Mesendoderm (in vitro differentiated cells): ENCODE measurements at regions not wholly inside any gene's neighbourhood (a gene's known extent, or its start where the extent isn't known, plus 50 kb on each side); places are given as distances from the start of the nearest gene placed in this dataset.

Experiments used
- DNase-seq: peaks from one replicate; pipeline ENCODE4 v3.0.0; 2013
- H2AK5ac ChIP-seq: 2 replicates; pipeline ENCODE4 v1.6.1; 2013; ENCODE audit warnings: low read length, inconsistent platforms
- H2BK120ac ChIP-seq: 2 replicates; pipeline ENCODE4 v1.6.1; 2013; ENCODE audit warnings: low read depth, mild to moderate bottlenecking, low read length, moderate library complexity, mixed read lengths
- H2BK15ac ChIP-seq: replicated peaks from 2 replicates; pipeline ENCODE4 v1.6.1; 2013; ENCODE audit warnings: low read depth, mild to moderate bottlenecking, moderate library complexity
- H2BK5ac ChIP-seq: 2 replicates; pipeline ENCODE4 v1.6.1; 2013; ENCODE audit warnings: low read length, inconsistent platforms
- H3K18ac ChIP-seq: 2 replicates; pipeline ENCODE4 v1.6.1; 2013; ENCODE audit warnings: mild to moderate bottlenecking, low read length, mixed read lengths
- H3K23ac ChIP-seq: one replicate; pipeline ENCODE4 v1.6.1; 2013; ENCODE audit warnings: low read length
- H3K27ac ChIP-seq: 2 replicates; pipeline ENCODE4 v1.5.1; 2013; ENCODE audit warnings: low read depth, mild to moderate bottlenecking, inconsistent platforms, low read length, moderate library complexity
- H3K27me3 ChIP-seq: 2 replicates; pipeline ENCODE4 v1.6.1; 2013; ENCODE audit warnings: low read length, control low read depth, mild to moderate bottlenecking, inconsistent platforms; ENCODE audit not compliant: insufficient read depth, poor library complexity
- H3K36me3 ChIP-seq: 2 replicates; pipeline ENCODE4 v1.6.1; 2013; ENCODE audit warnings: low read length, inconsistent platforms; ENCODE audit not compliant: control insufficient read depth, insufficient read depth
- H3K4ac ChIP-seq: one replicate; pipeline ENCODE4 v1.6.1; 2013; ENCODE audit warnings: low read depth, mild to moderate bottlenecking, low read length, moderate library complexity
- H3K4me1 ChIP-seq: 2 replicates; pipeline ENCODE4 v1.6.1; 2013; ENCODE audit warnings: low read depth, low read length, inconsistent platforms; ENCODE audit not compliant: control insufficient read depth
- H3K4me2 ChIP-seq: 2 replicates; pipeline ENCODE4 v1.6.1; 2013; ENCODE audit warnings: low read length
- H3K4me3 ChIP-seq: 2 replicates; pipeline ENCODE4 v1.5.1; 2013; ENCODE audit warnings: mild to moderate bottlenecking, low read length
- H3K56ac ChIP-seq: one replicate; pipeline ENCODE4 v1.6.1; 2013; ENCODE audit warnings: low read length
- H3K79me1 ChIP-seq: 2 replicates; pipeline ENCODE4 v1.6.1; 2013; ENCODE audit warnings: low read length, inconsistent platforms
- H3K79me2 ChIP-seq: 2 replicates; pipeline ENCODE4 v1.6.1; 2013; ENCODE audit warnings: mild to moderate bottlenecking, low read length; ENCODE audit not compliant: control insufficient read depth, insufficient read depth
- H3K9ac ChIP-seq: 2 replicates; pipeline ENCODE4 v1.6.1; 2013; ENCODE audit warnings: low read length, inconsistent platforms
- H4K5ac ChIP-seq: one replicate; pipeline ENCODE4 v1.6.1; 2013; ENCODE audit warnings: low read length
- H4K8ac ChIP-seq: one replicate; pipeline ENCODE4 v1.6.1; 2013; ENCODE audit warnings: low read depth, mild to moderate bottlenecking, control low read depth, low read length, moderate library complexity
- WGBS: extraction: QIAGEN DNeasy Blood & Tissue Kit; methylation state at CpG from one replicate; pipeline ENCODE4 v1.1.7; 2013; ENCODE audit warnings: low lambda C conversion rate, missing lambda C conversion rate; ENCODE audit not compliant: insufficient coverage; ENCODE audit errors: extremely low coverage; 5-methylcytosine and 5-hydroxymethylcytosine counted together

DNA sequence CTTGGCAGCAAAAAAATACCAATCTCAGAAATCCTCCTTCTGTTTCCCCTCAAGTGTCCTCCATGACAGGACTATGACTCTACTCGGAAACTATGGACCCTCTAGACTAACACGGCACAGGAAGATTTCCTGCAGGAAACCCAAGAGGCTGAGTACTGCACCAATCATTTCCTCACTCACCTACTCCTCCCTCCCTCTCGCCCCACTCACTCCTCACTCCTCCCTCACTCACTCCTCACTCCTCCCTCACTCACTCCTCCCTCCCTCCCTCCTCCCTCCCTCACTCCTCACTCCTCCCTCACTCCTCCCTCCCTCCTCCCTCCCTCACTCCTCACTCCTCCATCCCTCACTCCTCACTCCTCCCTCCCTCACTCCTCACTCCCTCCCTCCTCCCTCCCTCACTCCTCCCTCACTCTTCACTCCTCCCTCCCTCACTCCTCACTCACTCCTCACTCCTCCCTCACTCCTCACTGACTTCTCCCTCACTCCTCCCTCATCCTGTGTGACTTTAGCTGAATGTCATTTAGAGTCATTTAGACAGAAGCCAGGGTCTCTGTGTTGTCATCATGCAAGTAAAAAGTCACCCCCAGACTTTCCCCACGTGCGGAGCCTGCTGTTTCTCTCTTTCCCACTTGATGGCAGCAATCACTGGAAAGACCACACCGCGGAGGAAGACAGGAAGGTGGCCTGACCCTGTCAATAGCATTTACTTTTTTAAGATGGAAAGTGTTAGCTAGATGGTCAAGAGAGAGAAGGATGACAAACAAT lies 226.8 kb upstream of the PDE10A start:
- H3K79me1 ChIP-seq, result no peaks in the 10 kb centered on the region
- DNase-seq, result peak; percentile 83
- no peaks in the 10 kb centered on the region for H3K4me1 ChIP-seq
- no peak overlapping the region for H3K4ac ChIP-seq
- H4K8ac ChIP-seq, result no peak overlapping the region
- no peak overlapping the region for H3K18ac ChIP-seq
- H4K5ac ChIP-seq, result no peak overlapping the region
- no peak overlapping the region for H3K4me2 ChIP-seq
- no peaks in the 10 kb centered on the region for H3K79me2 ChIP-seq
- no peak overlapping the region for H2BK5ac ChIP-seq
- H3K9ac ChIP-seq, result no peak overlapping the region
- 100% methylated on average over 1 of the region's 7 CpGs for WGBS
- H3K56ac ChIP-seq, result no peak overlapping the region
- no peak overlapping the region for H2AK5ac ChIP-seq
- no peaks in the 10 kb centered on the region for H3K27me3 ChIP-seq
- H3K23ac ChIP-seq, result no peak overlapping the region
- no peak overlapping the region for H3K27ac ChIP-seq
- H2BK120ac ChIP-seq, result no peak overlapping the region
- no peaks in the 10 kb centered on the region for H3K36me3 ChIP-seq
- H3K4me3 ChIP-seq, result no peak overlapping the region
- no peak overlapping the region for H2BK15ac ChIP-seq

- Histone ChIP-seq H2AK5ac (no peak overlapping the region), H3K79me2 (no peaks in the 10 kb centered on the region), H3K27me3 (no peaks in the 10 kb centered on the region), H3K4me2 (no peak overlapping the region), H3K4ac (no peak overlapping the region), H3K4me3 (no peak overlapping the region), H2BK15ac (no peak overlapping the region), H3K36me3 (no peaks in the 10 kb centered on the region), H3K56ac (no peak overlapping the region), H3K23ac (no peak overlapping the region), H3K27ac (no peak overlapping the region), H2BK5ac (no peak overlapping the region), H3K9ac (no peak overlapping the region), H3K18ac (no peak overlapping the region), H4K5ac (no peak overlapping the region), H2BK120ac (no peak overlapping the region), H4K8ac (no peak overlapping the region), H3K79me1 (no peaks in the 10 kb centered on the region), H3K4me1 (no peaks in the 10 kb centered on the region)
- DNase-seq, result no peak
- no CpG with 5 or more reads among the region's 1 CpG for WGBS
These were observed 223.1 kb upstream of the PDE10A start for GRCh38 chr6:165886169-165886568.

DNA sequence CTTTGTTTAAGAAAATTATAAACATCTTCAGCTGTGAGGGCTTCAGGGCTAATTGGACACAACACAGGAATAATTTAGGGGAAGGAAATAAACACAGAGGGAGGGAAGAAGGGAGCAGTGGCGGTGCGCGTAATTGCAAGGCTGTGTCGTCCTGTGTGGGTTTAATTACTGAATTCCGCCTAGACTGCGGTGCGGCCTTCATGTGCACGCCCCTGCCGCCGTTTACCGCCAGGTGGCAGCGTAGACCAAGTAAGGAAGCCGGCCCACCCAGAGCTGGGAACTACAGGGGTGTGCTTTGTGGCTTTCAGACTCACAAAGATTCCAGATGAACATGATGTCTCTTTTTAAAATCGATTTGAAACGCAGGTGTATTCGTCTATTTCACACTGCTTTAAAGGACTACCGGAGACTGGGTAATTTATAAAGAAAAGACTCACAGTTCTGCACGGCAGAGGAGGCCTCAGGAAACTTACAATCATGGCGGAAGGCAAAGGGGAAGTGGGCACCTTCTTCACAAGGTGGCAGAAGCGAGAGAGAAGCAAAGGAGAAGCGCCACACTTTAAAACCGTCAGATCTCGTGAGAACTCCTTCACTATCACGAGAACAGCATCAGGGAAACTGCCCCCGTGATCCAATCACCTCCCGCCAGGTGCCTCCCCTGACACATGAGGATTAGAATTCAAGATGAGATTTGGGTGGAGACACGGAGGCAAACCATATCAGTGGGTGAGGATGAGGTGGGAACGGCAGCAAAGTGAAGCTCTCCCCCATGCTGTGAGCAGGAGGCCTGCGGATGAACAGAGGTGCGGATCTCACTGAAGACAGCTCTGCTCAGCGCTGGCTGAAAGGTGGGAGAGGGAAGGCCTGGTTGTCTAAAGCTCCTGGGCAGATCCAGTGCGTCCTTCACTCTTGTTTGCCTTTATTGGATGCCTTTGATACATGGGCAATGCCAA lies 222.0 kb upstream of the PDE10A start:
- Histone ChIP-seq H2AK5ac (no peak overlapping the region), H3K4me1 (no peaks in the 10 kb centered on the region), H2BK15ac (no peak overlapping the region), H4K8ac (no peak overlapping the region), H3K27ac (no peak overlapping the region), H2BK120ac (no peak overlapping the region), H3K4me3 (no peak overlapping the region), H4K5ac (no peak overlapping the region), H3K56ac (no peak overlapping the region), H3K27me3 (no peaks in the 10 kb centered on the region), H3K9ac (no peak overlapping the region), H3K4me2 (no peak overlapping the region), H3K18ac (no peak overlapping the region), H3K4ac (no peak overlapping the region), H3K23ac (no peak overlapping the region), H2BK5ac (no peak overlapping the region), H3K36me3 (no peaks in the 10 kb centered on the region), H3K79me1 (no peaks in the 10 kb centered on the region), H3K79me2 (no peaks in the 10 kb centered on the region)
- no CpG with 5 or more reads among the region's 32 CpGs for WGBS
- peak; percentile 86 for DNase-seq

- WGBS, result no CpG with 5 or more reads among the region's 16 CpGs
- H3K4me3 ChIP-seq, result no peak overlapping the region
- H2BK5ac ChIP-seq, result no peak overlapping the region
- H4K8ac ChIP-seq, result no peak overlapping the region
- H2BK15ac ChIP-seq, result no peak overlapping the region
- no peak overlapping the region for H3K56ac ChIP-seq
- H3K36me3 ChIP-seq, result no peaks in the 10 kb centered on the region
- H3K79me2 ChIP-seq, result no peaks in the 10 kb centered on the region
- no peak overlapping the region for H3K27ac ChIP-seq
- no peak overlapping the region for H4K5ac ChIP-seq
- H3K4me1 ChIP-seq, result no peaks in the 10 kb centered on the region
- peak; percentile 10 for DNase-seq
- no peak overlapping the region for H3K4ac ChIP-seq
- no peaks in the 10 kb centered on the region for H3K79me1 ChIP-seq
- no peak overlapping the region for H2BK120ac ChIP-seq
- no peak overlapping the region for H3K23ac ChIP-seq
- H2AK5ac ChIP-seq, result no peak overlapping the region
- no peak overlapping the region for H3K4me2 ChIP-seq
- no peaks in the 10 kb centered on the region for H3K27me3 ChIP-seq
- H3K9ac ChIP-seq, result no peak overlapping the region
- H3K18ac ChIP-seq, result no peak overlapping the region
These were observed 221.0 kb upstream of the PDE10A start for GRCh38 chr6:165883851-165884640.

GRCh38 chr6:165881806-165882205 lies 218.8 kb upstream of the PDE10A start:
- H3K56ac ChIP-seq, result no peak overlapping the region
- no CpG with 5 or more reads among the region's 9 CpGs for WGBS
- H3K36me3 ChIP-seq, result no peaks in the 10 kb centered on the region

More at GRCh38 chr6:165881806-165882205, 218.8 kb upstream of the PDE10A start:
- DNase-seq, result no peak
- no peak overlapping the region for H2BK15ac ChIP-seq
- H3K4me1 ChIP-seq, result no peaks in the 10 kb centered on the region
- H3K79me2 ChIP-seq, result no peaks in the 10 kb centered on the region
- H3K27ac ChIP-seq, result no peak overlapping the region
- H3K79me1 ChIP-seq, result no peaks in the 10 kb centered on the region
- no peak overlapping the region for H2BK5ac ChIP-seq
- no peak overlapping the region for H3K4me3 ChIP-seq
- no peak overlapping the region for H3K23ac ChIP-seq
- no peak overlapping the region for H3K4ac ChIP-seq
- no peak overlapping the region for H3K18ac ChIP-seq
- H4K5ac ChIP-seq, result no peak overlapping the region
- no peak overlapping the region for H3K4me2 ChIP-seq
- H3K27me3 ChIP-seq, result no peaks in the 10 kb centered on the region
- H3K9ac ChIP-seq, result no peak overlapping the region
- no peak overlapping the region for H2AK5ac ChIP-seq
- no peak overlapping the region for H4K8ac ChIP-seq
- H2BK120ac ChIP-seq, result no peak overlapping the region
